OCI-LY1 (cell line): ENCODE measurements at regions not wholly inside any gene's neighbourhood (a gene's known extent, or its start where the extent isn't known, plus 50 kb on each side); places are given as distances from the start of the nearest gene placed in this dataset.
A peak's percentile ranks its signal among the peaks of the same experiment; 100 is the strongest.

Experiments
- H2AFZ ChIP-seq: fragments of 200-600 bp; sonication (generic), shearing (Covaris generic); 2 replicates; pipeline ENCODE4 v1.6.0; 2014; ENCODE audit warnings: antibody characterized with exemption, mild to moderate bottlenecking, low read length
- H3F3A ChIP-seq: fragments of 200-600 bp; sonication (generic), shearing (Covaris generic); 2 replicates; pipeline ENCODE4 v1.6.0; 2014; ENCODE audit warnings: mild to moderate bottlenecking, antibody characterized with exemption, low read length, moderate library complexity; ENCODE audit not compliant: insufficient read depth
- H3K27ac ChIP-seq: fragments of 200-600 bp; sonication (generic); 2 replicates; pipeline ENCODE4 v1.5.1; 2014; ENCODE audit warnings: low read length, mixed run types, mild to moderate bottlenecking, low read depth; ENCODE audit not compliant: poor library complexity, severe bottlenecking
- H3K27me3 ChIP-seq: fragments of 200-600 bp; sonication (generic); 2 replicates; pipeline ENCODE4 v1.6.0; 2014; ENCODE audit warnings: antibody characterized with exemption, mild to moderate bottlenecking, low read length, moderate library complexity; ENCODE audit not compliant: insufficient read depth
- H3K36me3 ChIP-seq: fragments of 200-600 bp; sonication (generic); 2 replicates; pipeline ENCODE4 v1.6.1; 2014; ENCODE audit warnings: mild to moderate bottlenecking, antibody characterized with exemption, low read length, moderate library complexity, mixed read lengths; ENCODE audit not compliant: insufficient read depth
- H3K4me1 ChIP-seq: fragments of 200-600 bp; sonication (generic); 2 replicates; pipeline ENCODE4 v1.5.1; 2014; ENCODE audit warnings: mild to moderate bottlenecking, low read length, moderate library complexity; ENCODE audit not compliant: insufficient read depth, severe bottlenecking
- H3K4me2 ChIP-seq: fragments of 200-600 bp; sonication (generic), shearing (Covaris generic); 2 replicates; pipeline ENCODE4 v1.6.1; 2014; ENCODE audit warnings: low read length
- H3K4me3 ChIP-seq: fragments of 200-600 bp; sonication (generic); 2 replicates; pipeline ENCODE4 v1.5.1; 2014; ENCODE audit warnings: low read length, low read depth, mild to moderate bottlenecking, mixed read lengths; ENCODE audit not compliant: poor library complexity, severe bottlenecking
- H3K79me2 ChIP-seq: fragments of 200-600 bp; shearing (Covaris generic); 2 replicates; pipeline ENCODE4 v1.6.1; 2016; ENCODE audit warnings: mixed run types, low read length, mixed read lengths; ENCODE audit not compliant: insufficient read depth
- H3K9ac ChIP-seq: fragments of 200-600 bp; sonication (generic), shearing (Covaris generic); 2 replicates; pipeline ENCODE4 v1.6.1; 2014; ENCODE audit warnings: mild to moderate bottlenecking, low read length, mixed read lengths
- H3K9me2 ChIP-seq: fragments of 200-600 bp; sonication (generic), shearing (Covaris generic); 2 replicates; pipeline ENCODE4 v1.6.1; 2014; ENCODE audit warnings: low read depth, mild to moderate bottlenecking, low read length, mixed read lengths
- H3K9me3 ChIP-seq: fragments of 200-600 bp; shearing (Covaris generic); 2 replicates; pipeline ENCODE4 v1.6.1; 2014; ENCODE audit warnings: low read length, mixed read lengths
- H4K20me1 ChIP-seq: fragments of 200-600 bp; sonication (generic), shearing (Covaris generic); 2 replicates; pipeline ENCODE4 v1.6.0; 2016; ENCODE audit warnings: mild to moderate bottlenecking, low read length; ENCODE audit not compliant: insufficient read depth
- CTCF ChIP-seq: fragments of 200-600 bp; sonication (generic), shearing (Covaris generic); IDR thresholded peaks from 2 replicates; pipeline ENCODE4 v1.5.1; 2017; ENCODE audit warnings: mild to moderate bottlenecking, antibody characterized with exemption, low read length, moderate library complexity, mixed read lengths
- EZH2 ChIP-seq: fragments of 200-600 bp; sonication (generic), shearing (Covaris generic); IDR thresholded peaks from 2 replicates; pipeline ENCODE4 v1.8.0; 2017; ENCODE audit warnings: borderline replicate concordance, mixed run types, mild to moderate bottlenecking, antibody characterized with exemption, low read length, moderate library complexity, mixed read lengths

GRCh38 chr10:125217990-125218675 lies 57.8 kb upstream of the CTBP2 start:
- H3K79me2 ChIP-seq = no peaks in the 10 kb centered on the region
- H3K9me2 ChIP-seq = no peaks in the 10 kb centered on the region
- no peaks in the 10 kb centered on the region for H3K4me1 ChIP-seq
- H3K4me3 ChIP-seq = no peak overlapping the region
- H3K36me3 ChIP-seq = no peaks in the 10 kb centered on the region
- no peak overlapping the region for H2AFZ ChIP-seq
- no peaks in the 10 kb centered on the region for H4K20me1 ChIP-seq
- no peaks in the 10 kb centered on the region for H3F3A ChIP-seq
- TF ChIP-seq CTCF (0 out of 2 replicates have a peak, but pooled peaks have one; percentile 8), EZH2 (no peak)
- H3K27ac ChIP-seq = no peak overlapping the region
- no peaks in the 10 kb centered on the region for H3K27me3 ChIP-seq
- no peak overlapping the region for H3K9ac ChIP-seq
- H3K9me3 ChIP-seq = no peaks in the 10 kb centered on the region
- H3K4me2 ChIP-seq = no peak overlapping the region

- H3K79me2 ChIP-seq = no peaks in the 10 kb centered on the region
- H3K4me2 ChIP-seq = no peak overlapping the region
- H3F3A ChIP-seq = no peaks in the 10 kb centered on the region
- no peaks in the 10 kb centered on the region for H3K36me3 ChIP-seq
- no peak overlapping the region for H3K4me3 ChIP-seq
- no peaks in the 10 kb centered on the region; the same call in 1 of the 2 replicates for H3K27me3 ChIP-seq
- H3K9me3 ChIP-seq = no peaks in the 10 kb centered on the region
- H3K27ac ChIP-seq = no peak overlapping the region
- no peaks in the 10 kb centered on the region for H3K4me1 ChIP-seq
- H2AFZ ChIP-seq = no peak overlapping the region
- H3K9ac ChIP-seq = no peak overlapping the region
- no peak for TF ChIP-seq CTCF
- TF ChIP-seq EZH2 = no peak
- no peaks in the 10 kb centered on the region for H3K9me2 ChIP-seq
- H4K20me1 ChIP-seq = no peaks in the 10 kb centered on the region
Measured at GRCh38 chr10:125216861-125217260, 56.5 kb upstream of the CTBP2 start.

- H3K27me3 ChIP-seq = no peaks in the 10 kb centered on the region; the same call in 1 of the 2 replicates
- no peaks in the 10 kb centered on the region for H3K9me3 ChIP-seq
- no peak overlapping the region for H3K27ac ChIP-seq
- H3K4me1 ChIP-seq = no peaks in the 10 kb centered on the region
- H3F3A ChIP-seq = no peaks in the 10 kb centered on the region
- no peak overlapping the region for H2AFZ ChIP-seq
- no peak overlapping the region for H3K4me3 ChIP-seq
- H4K20me1 ChIP-seq = no peaks in the 10 kb centered on the region
- H3K9ac ChIP-seq = no peak overlapping the region
- H3K79me2 ChIP-seq = no peaks in the 10 kb centered on the region
- no peak for TF ChIP-seq EZH2
- TF ChIP-seq CTCF = no peak
- H3K36me3 ChIP-seq = no peaks in the 10 kb centered on the region
- no peak overlapping the region for H3K4me2 ChIP-seq
- H3K9me2 ChIP-seq = no peaks in the 10 kb centered on the region
Measured at GRCh38 chr10:125216309-125216708, 55.9 kb upstream of the CTBP2 start.
